Neural cell (in vitro differentiated cells): ENCODE measurements at regions not wholly inside any gene's neighbourhood (a gene's known extent, or its start where the extent isn't known, plus 50 kb on each side); places are given as distances from the start of the nearest gene placed in this dataset.

Experiments used
- H2AFZ ChIP-seq: fragments of 200-600, 300-800 bp; sonication (generic), shearing (Covaris generic); 2 replicates; pipeline ENCODE4 v1.6.0; 2014; ENCODE audit warnings: low read depth, mild to moderate bottlenecking, antibody characterized with exemption, low read length, moderate library complexity
- H3F3A ChIP-seq: fragments of 200-600 bp; shearing (Covaris generic); 2 replicates; pipeline ENCODE4 v1.6.1; 2016; ENCODE audit warnings: mild to moderate bottlenecking, moderate library complexity, mixed read lengths, antibody characterized with exemption, low read length; ENCODE audit not compliant: insufficient read depth, poor library complexity, severe bottlenecking
- H3K27ac ChIP-seq: fragments of 200-600, 300-800 bp; sonication (generic), shearing (Covaris generic); 2 replicates; pipeline ENCODE4 v1.5.1; 2014; ENCODE audit warnings: mild to moderate bottlenecking, low read length, moderate library complexity
- H3K27me3 ChIP-seq: fragments of 300-800, 200-600 bp; sonication (generic), shearing (Covaris generic); 2 replicates; pipeline ENCODE4 v1.6.0; 2014; ENCODE audit warnings: mild to moderate bottlenecking, low read depth, low read length, moderate library complexity; ENCODE audit not compliant: insufficient read depth
- H3K36me3 ChIP-seq: fragments of 300-800, 200-600 bp; sonication (generic), shearing (Covaris generic); 2 replicates; pipeline ENCODE4 v1.5.1; 2014; ENCODE audit warnings: mild to moderate bottlenecking, antibody characterized with exemption, low read length, moderate library complexity; ENCODE audit not compliant: insufficient read depth
- H3K4me2 ChIP-seq: fragments of 300-800, 200-600 bp; sonication (generic), shearing (Covaris generic); 2 replicates; pipeline ENCODE4 v1.6.0; 2014; ENCODE audit warnings: mild to moderate bottlenecking, low read length
- H3K4me3 ChIP-seq: fragments of 300-800, 200-600 bp; sonication (generic), shearing (Covaris generic); 2 replicates; pipeline ENCODE4 v1.5.1; 2014; ENCODE audit warnings: mild to moderate bottlenecking, low read length, moderate library complexity
- H3K79me2 ChIP-seq: fragments of 200-600 bp; shearing (Covaris generic); replicated peaks from 2 replicates; pipeline ENCODE4 v1.6.0; 2014; ENCODE audit warnings: mild to moderate bottlenecking, low read length, moderate library complexity; ENCODE audit not compliant: insufficient read depth
- H3K9ac ChIP-seq: fragments of 300-800, 200-600 bp; sonication (generic), shearing (Covaris generic); 2 replicates; pipeline ENCODE4 v1.6.1; 2016; ENCODE audit warnings: mild to moderate bottlenecking, low read length, mixed read lengths
- H3K9me2 ChIP-seq: fragments of 200-600 bp; shearing (Covaris generic); 2 replicates; pipeline ENCODE4 v1.6.1; 2016; ENCODE audit warnings: mild to moderate bottlenecking, low read length, mixed read lengths; ENCODE audit not compliant: insufficient read depth
- H3K9me3 ChIP-seq: fragments of 200-600, 300-800 bp; sonication (generic), shearing (Covaris generic); 2 replicates; pipeline ENCODE4 v1.6.1; 2016; ENCODE audit warnings: mild to moderate bottlenecking, mixed run types, low read length, moderate library complexity, mixed read lengths
- H4K20me1 ChIP-seq: fragments of 200-600 bp; shearing (Covaris generic); 2 replicates; pipeline ENCODE4 v1.6.1; 2016; ENCODE audit warnings: mild to moderate bottlenecking, mixed run types; ENCODE audit not compliant: insufficient read depth
- CTCF ChIP-seq: fragments of 450-650 bp; IDR thresholded peaks from 2 replicates; pipeline ENCODE4 v1.5.1; 2014; ENCODE audit warnings: antibody characterized with exemption, mild to moderate bottlenecking, moderate library complexity; ENCODE audit not compliant: poor library complexity, severe bottlenecking
- EP300 ChIP-seq: fragments of 450-650 bp; conservative IDR thresholded peaks from 2 replicates; pipeline ENCODE4 v1.6.1; 2014; ENCODE audit warnings: antibody characterized with exemption, mild to moderate bottlenecking, moderate library complexity; ENCODE audit not compliant: poor library complexity, severe bottlenecking
- EZH2 ChIP-seq: fragments of 200-600, 300-800 bp; shearing (Covaris generic), sonication (generic); IDR thresholded peaks from 2 replicates; pipeline ENCODE4 v1.6.1; 2014; ENCODE audit warnings: antibody characterized with exemption, low read length, borderline replicate concordance, mild to moderate bottlenecking; ENCODE audit not compliant: insufficient read depth, poor library complexity, severe bottlenecking
- MXI1 ChIP-seq: fragments of 450-650 bp; conservative IDR thresholded peaks from 2 replicates; pipeline ENCODE4 v1.6.1; 2014; ENCODE audit warnings: antibody characterized with exemption, mild to moderate bottlenecking; ENCODE audit not compliant: poor library complexity, severe bottlenecking
- POLR2AphosphoS5 ChIP-seq: IDR thresholded peaks from 2 replicates; pipeline ENCODE4 v1.6.1; 2012
- RAD21 ChIP-seq: fragments of 450-650 bp; conservative IDR thresholded peaks from 2 replicates; pipeline ENCODE4 v1.6.1; 2014; ENCODE audit warnings: antibody characterized with exemption, mild to moderate bottlenecking, moderate library complexity
- REST ChIP-seq: IDR thresholded peaks from 2 replicates; pipeline ENCODE4 v1.6.1; 2012; ENCODE audit warnings: borderline replicate concordance
- SMC3 ChIP-seq: fragments of 450-650 bp; conservative IDR thresholded peaks from 2 replicates; pipeline ENCODE4 v1.6.1; 2014; ENCODE audit warnings: antibody characterized with exemption, mild to moderate bottlenecking, moderate library complexity; ENCODE audit not compliant: poor library complexity
- TAF1 ChIP-seq: IDR thresholded peaks from 2 replicates; pipeline ENCODE4 v1.6.1; 2012; ENCODE audit warnings: low read depth

- no peak overlapping the region for H3K9ac ChIP-seq
- H3K9me3 ChIP-seq = no peaks in the 10 kb centered on the region
- TF ChIP-seq SMC3 = no peak
- no peak for TF ChIP-seq TAF1
- TF ChIP-seq EP300 = no peak
- no peak for TF ChIP-seq POLR2AphosphoS5
- H3K79me2 ChIP-seq = no peaks in the 10 kb centered on the region
- H2AFZ ChIP-seq = no peak overlapping the region
- no peak overlapping the region for H3K4me3 ChIP-seq
- no peaks in the 10 kb centered on the region for H3K27me3 ChIP-seq
- no peak overlapping the region for H3K4me2 ChIP-seq
- no peak overlapping the region for H3K27ac ChIP-seq
- no peaks in the 10 kb centered on the region for H3F3A ChIP-seq
- H3K36me3 ChIP-seq = no peaks in the 10 kb centered on the region
- no peaks in the 10 kb centered on the region for H4K20me1 ChIP-seq
- H3K9me2 ChIP-seq = no peaks in the 10 kb centered on the region
These were observed 304.5 kb upstream of the ROPN1 start for GRCh38 chr3:124296406-124296805.

GRCh38 chr3:124297062-124297980 is 305.4 kb upstream of the ROPN1 start:
- TF ChIP-seq REST = no peak
- no peak for TF ChIP-seq CTCF
- TF ChIP-seq EZH2 = no peak
- no peak for TF ChIP-seq MXI1
- TF ChIP-seq RAD21 = no peak
- TF ChIP-seq SMC3 = no peak
- no peak for TF ChIP-seq TAF1
- no peak for TF ChIP-seq EP300
- TF ChIP-seq POLR2AphosphoS5 = no peak
- no peaks in the 10 kb centered on the region for H3K36me3 ChIP-seq
- no peaks in the 10 kb centered on the region for H3F3A ChIP-seq
- H3K9ac ChIP-seq = no peak overlapping the region
- no peak overlapping the region for H3K27ac ChIP-seq
- no peak overlapping the region for H3K4me2 ChIP-seq
- no peaks in the 10 kb centered on the region for H4K20me1 ChIP-seq
- H3K27me3 ChIP-seq = no peaks in the 10 kb centered on the region
- no peaks in the 10 kb centered on the region for H3K79me2 ChIP-seq
- H3K9me2 ChIP-seq = no peaks in the 10 kb centered on the region
- no peak overlapping the region for H2AFZ ChIP-seq
- no peak overlapping the region for H3K4me3 ChIP-seq
- H3K9me3 ChIP-seq = no peaks in the 10 kb centered on the region
